AG09309 (cell line): ENCODE measurements at regions not wholly inside any gene's neighbourhood (a gene's known extent, or its start where the extent isn't known, plus 50 kb on each side); places are given as distances from the start of the nearest gene placed in this dataset.

Experiments used
- DNase-seq: peaks from one replicate; pipeline ENCODE4 v3.0.0-alpha.2; 2010; ENCODE audit warnings: low read depth
- H3K4me3 ChIP-seq: 2 replicates; pipeline ENCODE4 v1.5.1; 2011; ENCODE audit warnings: mild to moderate bottlenecking, low read depth, low read length, moderate library complexity; ENCODE audit not compliant: control insufficient read depth
- CTCF ChIP-seq: IDR thresholded peaks from 2 replicates; pipeline ENCODE4 v1.5.1; 2011; ENCODE audit warnings: mild to moderate bottlenecking, low read depth, low read length, inconsistent platforms; ENCODE audit not compliant: insufficient read depth, control insufficient read depth; ENCODE audit errors: missing control alignments

- no peak for TF ChIP-seq CTCF
- H3K4me3 ChIP-seq: no peak overlapping the region
- no peak for DNase-seq
These were observed 54.2 kb upstream of the USP1 start for GRCh38 chr1:62382658-62382955.

GRCh38 chr1:62384276-62385005, 52.4 kb upstream of the USP1 start:
- H3K4me3 ChIP-seq: no peak overlapping the region
- peak; percentile 92 for DNase-seq
- no peak for TF ChIP-seq CTCF

GRCh38 chr1:62385923-62386322, 50.9 kb upstream of the USP1 start:
- H3K4me3 ChIP-seq: no peak overlapping the region
- no peak for TF ChIP-seq CTCF
- DNase-seq: no peak

- TF ChIP-seq CTCF: no peak
- peak; percentile 17 for DNase-seq
- no peak overlapping the region for H3K4me3 ChIP-seq
These were observed 50.3 kb upstream of the USP1 start for GRCh38 chr1:62386351-62387121.
